ENCODE measurements at regions not wholly inside any gene's neighbourhood (a gene's known extent, or its start where the extent isn't known, plus 50 kb on each side); places are given as distances from the start of the nearest gene placed in this dataset.

- no peak for TF ChIP-seq RXRA (IDR thresholded peaks at IDR 0.05; ENCODE audit: insufficient read depth, low read depth, low read length)
These were observed 524.5 kb upstream of the MEX3C start (continued) for GRCh38 chr18:51721996-51722395.
